SH-SY5Y (cell line): ENCODE measurements at regions not wholly inside any gene's neighbourhood (a gene's known extent, or its start where the extent isn't known, plus 50 kb on each side); places are given as distances from the start of the nearest gene placed in this dataset.

Source experiments
- GATA2 ChIP-seq: IDR thresholded peaks from 2 replicates; pipeline ENCODE4 v1.6.1; 2011; ENCODE audit warnings: mild to moderate bottlenecking, low read depth, low read length
- GATA3 ChIP-seq: IDR thresholded peaks from 2 replicates; pipeline ENCODE4 v1.6.1; 2011; ENCODE audit warnings: low read depth, mild to moderate bottlenecking, low read length, moderate library complexity

DNA sequence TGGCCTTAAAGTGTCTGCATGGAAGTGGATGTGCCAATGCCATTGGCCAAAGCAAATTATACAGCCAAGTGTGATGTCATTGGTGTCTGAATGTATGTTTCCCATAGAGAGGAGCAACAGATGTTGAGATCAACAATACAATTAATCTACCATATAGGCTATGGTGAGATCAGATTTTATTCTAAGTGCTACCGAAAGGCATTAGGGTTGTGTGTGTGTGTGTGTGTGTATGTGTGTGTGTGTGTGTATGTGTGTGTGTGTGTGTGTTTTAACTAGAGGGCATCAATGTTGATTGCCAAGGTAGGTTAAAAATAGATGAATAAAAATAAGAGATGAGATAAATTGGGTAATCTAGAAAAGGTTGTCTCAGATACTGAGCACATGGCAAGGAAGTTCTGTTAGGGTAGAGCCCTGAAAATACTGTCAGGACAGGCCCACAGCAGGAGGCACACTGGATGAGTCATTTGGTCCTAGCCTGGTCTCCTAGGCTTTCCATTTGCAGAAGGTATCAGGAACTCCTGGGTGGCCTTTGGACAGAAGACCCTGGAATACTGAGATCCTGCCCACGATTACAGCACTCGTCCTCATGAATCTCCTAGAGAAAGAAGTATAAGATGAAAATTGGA lies 446.0 kb upstream of the PODXL start:
- TF ChIP-seq GATA2: no peak
- TF ChIP-seq GATA3: no peak
